ENCODE measurements at regions not wholly inside any gene's neighbourhood (a gene's known extent, or its start where the extent isn't known, plus 50 kb on each side); places are given as distances from the start of the nearest gene placed in this dataset.

DNA sequence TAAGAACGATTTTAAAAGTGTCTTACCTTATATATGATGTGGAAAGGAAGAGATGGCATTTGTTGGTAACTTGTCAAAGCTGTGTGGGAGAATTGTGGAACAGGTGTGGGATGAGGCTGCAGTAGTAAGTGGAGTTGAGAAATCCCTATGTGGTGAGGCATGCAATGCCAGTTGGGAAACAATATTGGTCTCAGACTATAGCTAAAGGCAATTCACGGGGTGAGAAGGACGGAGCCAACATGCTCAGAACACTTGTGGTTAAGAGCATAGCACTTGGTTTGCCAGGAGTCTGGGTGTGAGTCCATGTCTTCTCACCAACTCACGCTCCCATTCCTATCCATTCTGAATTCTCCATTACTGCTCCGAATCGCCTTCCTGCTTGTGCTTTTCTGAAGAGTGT, 615.6 kb upstream of the ADAMTS9 start:
- CTCF ChIA-PET, result no interaction called here
- Histone ChIP-seq H3K27ac (ENCODE audit: control insufficient read depth, insufficient read depth) (no peak overlapping the region), H3K4me2 (ENCODE audit: control insufficient read depth, insufficient read depth) (no peak overlapping the region), H2AFZ (ENCODE audit: control insufficient read depth, low read depth, low read length) (no peak overlapping the region), H3K27me3 (replicated peaks in 1 of 2; ENCODE audit: control insufficient read depth in 2 of 2, insufficient read depth in 2 of 2, low read length in 1 of 2) (no peaks in the 10 kb centered on the region), H3K4me1 (ENCODE audit: control insufficient read depth, insufficient read depth, low read length) (no peaks in the 10 kb centered on the region), H3K9me3 (replicated peaks; ENCODE audit: control insufficient read depth, insufficient read depth, low read length) (no peaks in the 10 kb centered on the region), H3K79me2 (ENCODE audit: control insufficient read depth, insufficient read depth, low read length) (no peaks in the 10 kb centered on the region), H3K4me3 (no peak overlapping the region), H3K9ac (ENCODE audit: control insufficient read depth, insufficient read depth, low read length) (no peak overlapping the region), H4K20me1 (ENCODE audit: control insufficient read depth, insufficient read depth) (no peaks in the 10 kb centered on the region), H3K36me3 (ENCODE audit: control insufficient read depth in 2 of 2, insufficient read depth in 2 of 2, low read length in 1 of 2) (no peaks in the 10 kb centered on the region)
- intact Hi-C loops (cut with micrococcal nuclease; ENCODE audit: unreplicated experiment) (no loop called here), in situ Hi-C loops (cut with MboI) (no loop called here)
- WGBS (ENCODE audit: insufficient coverage, insufficient replicate concordance, low lambda C conversion rate, missing lambda C conversion rate), result 0% methylated on average over 6 of the region's 6 CpGs
- BruUV-seq (replicated peaks), result no TSS peak
- FAIRE-seq, result no peak
- SMC1A ChIA-PET (ENCODE audit: uncharacterized antibody, unreplicated experiment), result no interaction called here
- no peak for TF ChIP-seq SUZ12 (IDR thresholded peaks at IDR 0.05; ENCODE audit: unreplicated experiment)
- TF ChIP-seq ZZZ3 (IDR thresholded peaks at IDR 0.05; ENCODE audit: control insufficient read depth, insufficient read length, low read depth), result no peak
- no peak for TF ChIP-seq BHLHE40 (IDR thresholded peaks at IDR 0.05; ENCODE audit: borderline replicate concordance in 1 of 2, low read depth in 2 of 2, low read length in 1 of 2)
- TF ChIP-seq MYB (IDR thresholded peaks at IDR 0.05; ENCODE audit: borderline replicate concordance, low read depth, low read length), result no peak
- no peak for DNase-seq (ENCODE audit: low read depth, low spot score)
- POLR2A ChIA-PET, result no interaction called here
- RAD21 ChIA-PET (ENCODE audit: unreplicated experiment), result no interaction called here
- no peak for ATAC-seq

DNA sequence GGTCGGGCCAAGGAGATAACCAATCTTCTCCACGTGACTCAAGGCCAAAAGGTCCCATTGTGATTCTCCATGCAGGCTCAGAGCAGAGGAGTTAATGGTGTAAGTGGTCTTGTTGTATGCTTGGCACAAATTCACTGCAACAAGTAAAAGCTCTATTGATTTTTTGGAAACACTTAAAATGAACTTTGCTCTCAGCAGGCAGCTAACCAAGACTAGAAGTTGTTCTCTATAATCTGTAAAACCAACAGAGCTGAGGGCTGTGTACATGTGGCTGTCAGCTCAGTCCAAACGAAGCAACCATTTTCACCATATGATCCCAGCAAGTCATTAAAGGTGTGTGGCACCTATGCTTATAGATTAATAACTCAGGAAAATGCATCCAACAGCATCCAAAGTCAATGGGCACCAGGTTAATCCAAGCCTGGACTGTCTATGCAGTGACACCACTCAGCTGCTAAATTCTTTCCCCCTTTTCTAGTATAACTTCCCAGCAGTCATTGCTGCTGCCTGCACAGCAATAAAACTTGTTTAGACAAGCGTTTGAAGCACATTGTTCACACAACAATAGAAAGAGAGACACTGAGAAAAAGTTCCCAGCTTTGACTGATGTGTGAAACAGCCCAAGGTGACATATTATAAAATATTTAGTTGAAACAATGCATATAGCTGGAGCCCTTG, 603.8 kb upstream of the ADAMTS9 start:
- ChIA-PET SMC1A (ENCODE audit: uncharacterized antibody, unreplicated experiment) (no interaction called here), CTCF (interaction anchor here (1.3 kb wide), 1 partner anchor 57 kb away, joined by 3 read pairs; no protein-coding TSS in a partner anchor), POLR2A (no interaction called here), RAD21 (ENCODE audit: unreplicated experiment) (no interaction called here)
- no peak overlapping the region for H2AFZ ChIP-seq (ENCODE audit: control insufficient read depth, low read depth, low read length)
- 0% methylated on average over 4 of the region's 4 CpGs for WGBS (ENCODE audit: insufficient coverage, insufficient replicate concordance, low lambda C conversion rate, missing lambda C conversion rate)
- in situ Hi-C loops (cut with MboI) (no loop called here), intact Hi-C loops (cut with micrococcal nuclease; ENCODE audit: unreplicated experiment) (no loop called here)
- H3K9ac ChIP-seq (ENCODE audit: control insufficient read depth, insufficient read depth, low read length), result no peak overlapping the region
- no peaks in the 10 kb centered on the region for H3K9me3 ChIP-seq (replicated peaks; ENCODE audit: control insufficient read depth, insufficient read depth, low read length)
- ATAC-seq (no peak), DNase-seq (ENCODE audit: low read depth, low spot score) (no peak), FAIRE-seq (no peak)
- no peak overlapping the region for H3K4me3 ChIP-seq
- H3K27me3 ChIP-seq (replicated peaks in 1 of 2; ENCODE audit: control insufficient read depth in 2 of 2, insufficient read depth in 2 of 2, low read length in 1 of 2), result no peaks in the 10 kb centered on the region
- no peaks in the 10 kb centered on the region for H3K4me1 ChIP-seq (ENCODE audit: control insufficient read depth, insufficient read depth, low read length)
- TF ChIP-seq PML (IDR thresholded peaks at IDR 0.05; ENCODE audit: low read length) (no peak), POU2F2 (IDR thresholded peaks at IDR 0.05; ENCODE audit: borderline replicate concordance, low read depth, low read length) (no peak), POLR2A (IDR thresholded peaks at IDR 0.05; ENCODE audit: low read depth, low read length) (no peak), TCF12 (IDR thresholded peaks at IDR 0.05; ENCODE audit: low read depth, low read length) (no peak), HDAC2 (IDR thresholded peaks at IDR 0.05) (no peak), EZH2 (IDR thresholded peaks at IDR 0.05; ENCODE audit: borderline replicate concordance, control insufficient read depth, low read depth, low read length) (no peak)
- TF ChIP-seq, protein P1, sequence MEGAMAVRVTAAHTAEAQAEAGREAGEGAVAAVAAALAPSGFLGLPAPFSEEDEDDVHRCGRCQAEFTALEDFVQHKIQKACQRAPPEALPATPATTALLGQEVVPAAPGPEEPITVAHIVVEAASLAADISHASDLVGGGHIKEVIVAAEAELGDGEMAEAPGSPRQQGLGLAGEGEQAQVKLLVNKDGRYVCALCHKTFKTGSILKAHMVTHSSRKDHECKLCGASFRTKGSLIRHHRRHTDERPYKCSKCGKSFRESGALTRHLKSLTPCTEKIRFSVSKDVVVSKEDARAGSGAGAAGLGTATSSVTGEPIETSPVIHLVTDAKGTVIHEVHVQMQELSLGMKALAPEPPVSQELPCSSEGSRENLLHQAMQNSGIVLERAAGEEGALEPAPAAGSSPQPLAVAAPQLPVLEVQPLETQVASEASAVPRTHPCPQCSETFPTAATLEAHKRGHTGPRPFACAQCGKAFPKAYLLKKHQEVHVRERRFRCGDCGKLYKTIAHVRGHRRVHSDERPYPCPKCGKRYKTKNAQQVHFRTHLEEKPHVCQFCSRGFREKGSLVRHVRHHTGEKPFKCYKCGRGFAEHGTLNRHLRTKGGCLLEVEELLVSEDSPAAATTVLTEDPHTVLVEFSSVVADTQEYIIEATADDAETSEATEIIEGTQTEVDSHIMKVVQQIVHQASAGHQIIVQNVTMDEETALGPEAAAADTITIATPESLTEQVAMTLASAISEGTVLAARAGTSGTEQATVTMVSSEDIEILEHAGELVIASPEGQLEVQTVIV (IDR thresholded peaks at IDR 0.05; ENCODE audit: borderline replicate concordance, partially characterized antibody), result no peak
- TF ChIP-seq, protein P2, sequence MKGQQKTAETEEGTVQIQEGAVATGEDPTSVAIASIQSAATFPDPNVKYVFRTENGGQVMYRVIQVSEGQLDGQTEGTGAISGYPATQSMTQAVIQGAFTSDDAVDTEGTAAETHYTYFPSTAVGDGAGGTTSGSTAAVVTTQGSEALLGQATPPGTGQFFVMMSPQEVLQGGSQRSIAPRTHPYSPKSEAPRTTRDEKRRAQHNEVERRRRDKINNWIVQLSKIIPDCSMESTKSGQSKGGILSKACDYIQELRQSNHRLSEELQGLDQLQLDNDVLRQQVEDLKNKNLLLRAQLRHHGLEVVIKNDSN (IDR thresholded peaks at IDR 0.05; ENCODE audit: borderline replicate concordance, extremely low read length, insufficient read depth, low read depth, low read length), result no peak
- H3K36me3 ChIP-seq (ENCODE audit: control insufficient read depth in 2 of 2, insufficient read depth in 2 of 2, low read length in 1 of 2), result no peaks in the 10 kb centered on the region
- no peak overlapping the region for H3K27ac ChIP-seq (ENCODE audit: control insufficient read depth, insufficient read depth)
- no TSS peak for BruUV-seq (replicated peaks)
- H3K4me2 ChIP-seq (ENCODE audit: control insufficient read depth, insufficient read depth), result no peak overlapping the region
- no peaks in the 10 kb centered on the region for H3K79me2 ChIP-seq (ENCODE audit: control insufficient read depth, insufficient read depth, low read length)
- no peaks in the 10 kb centered on the region for H4K20me1 ChIP-seq (ENCODE audit: control insufficient read depth, insufficient read depth)

Measured in GM12878 (cell line).